Gastrocnemius medialis (tissue), 4 donors: ENCODE measurements at regions not wholly inside any gene's neighbourhood (a gene's known extent, or its start where the extent isn't known, plus 50 kb on each side); places are given as distances from the start of the nearest gene placed in this dataset.

Experiments
- POLR2A ChIP-seq, 2 donors: fragments of 450-650 bp; IDR thresholded peaks; one replicate each; pipeline ENCODE4 v1.6.1; 2017; ENCODE audit warnings: antibody characterized with exemption in 2 of 2, mild to moderate bottlenecking in 2 of 2, moderate library complexity in 2 of 2
- TF ChIP-seq, protein P1 (sequence below), 5 experiments: fragments of 450-650 bp in 3 of 5; fragments of 200-600 bp in 2 of 5; sonication (generic) in 2 of 5; IDR thresholded peaks in 4 of 5; conservative IDR thresholded peaks in 1 of 5; 1 replicate in 4 of 5; 2 replicates in 1 of 5; pipeline ENCODE4 v1.5.1; 2016 to 2019; ENCODE audit warnings: antibody characterized with exemption in 5 of 5, mild to moderate bottlenecking in 3 of 5, moderate library complexity in 3 of 5

DNA sequence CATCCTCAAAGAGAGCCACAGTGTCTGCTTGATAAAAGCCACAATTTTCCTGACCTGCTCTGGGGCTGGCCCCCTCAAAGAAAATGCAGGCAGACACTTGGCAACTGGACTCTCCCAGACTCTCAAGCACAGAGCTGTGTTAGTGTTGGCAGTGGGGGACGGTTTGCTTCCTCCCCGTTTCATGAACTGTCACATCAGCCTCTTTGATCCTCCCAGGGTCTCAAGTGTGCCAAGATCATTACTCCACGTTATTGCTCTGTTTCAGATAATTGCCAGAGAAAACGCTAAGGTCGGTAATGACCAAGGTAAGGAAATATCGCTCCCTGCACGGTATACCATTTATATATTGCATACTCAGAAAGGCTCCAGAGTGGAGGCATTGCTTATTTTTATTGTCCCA, 138.8 kb downstream of the NTMT2 start:
- TF ChIP-seq, protein P1, sequence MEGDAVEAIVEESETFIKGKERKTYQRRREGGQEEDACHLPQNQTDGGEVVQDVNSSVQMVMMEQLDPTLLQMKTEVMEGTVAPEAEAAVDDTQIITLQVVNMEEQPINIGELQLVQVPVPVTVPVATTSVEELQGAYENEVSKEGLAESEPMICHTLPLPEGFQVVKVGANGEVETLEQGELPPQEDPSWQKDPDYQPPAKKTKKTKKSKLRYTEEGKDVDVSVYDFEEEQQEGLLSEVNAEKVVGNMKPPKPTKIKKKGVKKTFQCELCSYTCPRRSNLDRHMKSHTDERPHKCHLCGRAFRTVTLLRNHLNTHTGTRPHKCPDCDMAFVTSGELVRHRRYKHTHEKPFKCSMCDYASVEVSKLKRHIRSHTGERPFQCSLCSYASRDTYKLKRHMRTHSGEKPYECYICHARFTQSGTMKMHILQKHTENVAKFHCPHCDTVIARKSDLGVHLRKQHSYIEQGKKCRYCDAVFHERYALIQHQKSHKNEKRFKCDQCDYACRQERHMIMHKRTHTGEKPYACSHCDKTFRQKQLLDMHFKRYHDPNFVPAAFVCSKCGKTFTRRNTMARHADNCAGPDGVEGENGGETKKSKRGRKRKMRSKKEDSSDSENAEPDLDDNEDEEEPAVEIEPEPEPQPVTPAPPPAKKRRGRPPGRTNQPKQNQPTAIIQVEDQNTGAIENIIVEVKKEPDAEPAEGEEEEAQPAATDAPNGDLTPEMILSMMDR (IDR thresholded peaks at IDR 0.05 in 4 of 5, conservative IDR thresholded peaks at IDR 0.05 in 1 of 5): no peak
- no peak for TF ChIP-seq POLR2A (IDR thresholded peaks at IDR 0.05)
